ENCODE measurements at regions not wholly inside any gene's neighbourhood (a gene's known extent, or its start where the extent isn't known, plus 50 kb on each side); places are given as distances from the start of the nearest gene placed in this dataset.

DNA sequence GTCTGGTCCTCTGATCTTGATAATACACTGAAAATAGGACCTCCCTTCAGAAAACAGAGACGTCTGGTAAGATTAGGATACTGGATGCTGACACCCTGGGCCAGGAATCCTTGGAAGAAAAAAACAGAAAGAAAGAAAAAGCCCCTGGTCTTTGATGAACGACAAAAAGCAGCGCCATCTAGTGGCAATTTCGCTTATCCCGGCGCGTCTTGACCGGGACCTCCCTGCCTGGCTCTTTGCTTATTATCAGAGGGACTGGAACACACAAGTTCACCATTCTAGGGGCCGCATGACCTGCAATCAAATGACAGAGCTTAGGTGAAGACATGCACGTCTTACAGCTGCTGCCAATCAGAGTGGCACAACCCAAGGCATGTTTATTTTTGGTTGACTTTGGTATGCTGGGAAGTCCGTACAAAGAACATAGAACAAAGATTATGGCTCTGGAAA is 114.9 kb upstream of the NFIB start:
- TF ChIP-seq, protein P1, sequence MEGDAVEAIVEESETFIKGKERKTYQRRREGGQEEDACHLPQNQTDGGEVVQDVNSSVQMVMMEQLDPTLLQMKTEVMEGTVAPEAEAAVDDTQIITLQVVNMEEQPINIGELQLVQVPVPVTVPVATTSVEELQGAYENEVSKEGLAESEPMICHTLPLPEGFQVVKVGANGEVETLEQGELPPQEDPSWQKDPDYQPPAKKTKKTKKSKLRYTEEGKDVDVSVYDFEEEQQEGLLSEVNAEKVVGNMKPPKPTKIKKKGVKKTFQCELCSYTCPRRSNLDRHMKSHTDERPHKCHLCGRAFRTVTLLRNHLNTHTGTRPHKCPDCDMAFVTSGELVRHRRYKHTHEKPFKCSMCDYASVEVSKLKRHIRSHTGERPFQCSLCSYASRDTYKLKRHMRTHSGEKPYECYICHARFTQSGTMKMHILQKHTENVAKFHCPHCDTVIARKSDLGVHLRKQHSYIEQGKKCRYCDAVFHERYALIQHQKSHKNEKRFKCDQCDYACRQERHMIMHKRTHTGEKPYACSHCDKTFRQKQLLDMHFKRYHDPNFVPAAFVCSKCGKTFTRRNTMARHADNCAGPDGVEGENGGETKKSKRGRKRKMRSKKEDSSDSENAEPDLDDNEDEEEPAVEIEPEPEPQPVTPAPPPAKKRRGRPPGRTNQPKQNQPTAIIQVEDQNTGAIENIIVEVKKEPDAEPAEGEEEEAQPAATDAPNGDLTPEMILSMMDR (IDR thresholded peaks at IDR 0.05; ENCODE audit: insufficient read depth, low read length), result peak; percentile 76
- DNase-seq (ENCODE audit: low read depth), result peak; percentile 92
- H3K4me3 ChIP-seq (ENCODE audit: low read depth, low read length), result no peak overlapping the region

DNA sequence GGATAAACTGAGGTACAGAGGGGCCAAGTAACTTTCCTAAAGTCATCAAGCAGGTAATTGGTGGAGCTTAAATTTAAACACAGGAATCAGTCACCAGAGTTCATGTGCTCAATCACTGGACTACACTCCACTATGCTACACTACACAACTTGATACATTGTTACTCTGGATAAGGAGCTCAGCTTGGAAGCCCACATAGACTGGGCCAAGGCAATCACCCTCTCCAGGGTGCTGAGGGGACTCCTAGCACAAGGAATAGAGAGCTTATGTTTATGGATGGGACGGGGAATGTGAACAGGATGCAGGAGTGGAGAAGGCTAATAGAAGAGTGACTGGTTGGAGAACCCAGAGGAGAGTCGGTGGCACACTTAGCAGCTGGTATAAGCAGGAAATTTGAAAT is 113.5 kb upstream of the NFIB start:
- TF ChIP-seq, protein P1 (IDR thresholded peaks at IDR 0.05; ENCODE audit: insufficient read depth, low read length), result no peak
- H3K4me3 ChIP-seq (ENCODE audit: low read depth, low read length), result no peak overlapping the region
- no peak for DNase-seq (ENCODE audit: low read depth)

DNA sequence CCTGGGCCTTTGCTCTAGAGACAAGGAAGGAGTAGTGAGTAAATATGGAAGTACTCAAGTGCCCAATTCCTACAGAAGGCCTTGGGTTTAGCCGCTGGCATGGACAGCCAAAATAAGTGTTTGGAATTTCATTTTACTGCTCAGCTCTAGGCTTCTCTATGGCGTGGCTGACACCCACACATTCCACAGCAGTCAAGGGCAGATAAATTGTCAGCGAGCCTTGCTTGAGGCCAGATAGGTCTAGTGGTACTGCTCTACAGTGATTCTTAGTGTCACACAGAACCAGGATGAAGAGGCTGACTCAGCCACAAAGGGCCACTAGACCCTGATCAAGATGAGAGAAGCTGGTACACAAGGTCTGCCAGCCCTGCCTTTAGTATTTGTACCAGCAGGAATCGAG is 111.0 kb upstream of the NFIB start:
- H3K4me3 ChIP-seq (ENCODE audit: low read depth, low read length), result no peak overlapping the region
- DNase-seq (ENCODE audit: low read depth), result no peak
- TF ChIP-seq, protein P1 (IDR thresholded peaks at IDR 0.05; ENCODE audit: insufficient read depth, low read length), result no peak

DNA sequence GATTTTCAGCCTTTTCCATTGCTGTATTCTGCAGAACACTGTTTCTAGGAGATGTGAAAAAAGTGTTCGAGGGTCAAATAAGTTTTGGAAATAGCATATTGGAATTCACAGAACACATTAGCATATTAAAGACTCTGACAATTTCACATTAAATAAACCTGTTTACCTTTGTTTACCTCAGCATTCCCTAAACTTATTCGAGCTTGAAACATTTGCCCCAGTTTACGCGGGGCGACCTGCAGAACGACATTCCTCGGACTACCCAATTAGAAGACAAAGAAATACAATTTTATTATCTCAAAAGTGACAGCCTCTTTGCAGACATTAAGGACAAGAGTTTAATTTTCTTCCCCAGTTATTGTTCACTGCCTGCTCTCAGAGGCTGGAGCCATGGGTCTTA is 110.3 kb upstream of the NFIB start:
- H3K4me3 ChIP-seq (ENCODE audit: low read depth, low read length), result no peak overlapping the region
- TF ChIP-seq, protein P1 (IDR thresholded peaks at IDR 0.05; ENCODE audit: insufficient read depth, low read length), result no peak
- no peak for DNase-seq (ENCODE audit: low read depth)

DNA sequence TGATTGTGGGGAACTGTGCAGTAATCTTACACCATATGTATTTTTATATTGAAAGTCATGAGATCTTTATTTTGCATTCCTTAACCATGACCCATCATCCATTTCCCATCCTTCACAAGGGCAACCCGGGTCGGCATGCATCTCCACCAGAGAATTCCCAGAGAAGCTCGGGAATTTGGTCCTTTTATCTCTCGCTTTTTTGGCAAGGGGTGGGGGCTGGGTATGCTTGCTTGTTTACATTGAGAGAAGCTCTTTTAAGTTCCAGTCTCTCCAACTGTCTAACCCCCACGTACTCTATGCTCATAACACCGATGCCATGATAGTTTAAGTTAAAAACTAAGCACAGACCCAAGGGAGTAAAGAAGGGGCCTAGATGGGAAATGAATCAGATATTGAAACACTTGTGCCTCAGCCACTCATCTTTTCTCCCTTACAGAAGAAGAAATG is 109.9 kb upstream of the NFIB start:
- TF ChIP-seq, protein P1 (IDR thresholded peaks at IDR 0.05; ENCODE audit: insufficient read depth, low read length), result no peak
- no peak overlapping the region for H3K4me3 ChIP-seq (ENCODE audit: low read depth, low read length)
- peak; percentile 88 for DNase-seq (ENCODE audit: low read depth)

DNA sequence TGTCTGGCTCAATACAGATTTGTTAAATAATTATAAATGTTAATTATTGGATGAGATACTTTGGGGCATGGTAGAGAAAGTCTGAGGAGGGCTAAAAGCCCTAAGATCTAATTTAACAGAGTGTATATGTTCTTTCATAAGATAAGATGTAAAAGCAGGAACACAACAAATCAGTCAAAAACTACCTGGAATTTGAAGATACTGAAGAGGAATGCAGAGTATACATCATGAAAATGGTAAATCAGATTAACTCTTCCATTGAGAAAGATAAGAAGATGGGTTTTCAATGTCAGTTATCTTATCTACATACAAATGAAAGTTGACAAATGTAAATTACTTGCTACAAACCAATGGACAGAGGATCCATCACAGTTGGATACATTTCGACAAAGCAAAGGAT is 107.3 kb upstream of the NFIB start:
- no peak overlapping the region for H3K4me3 ChIP-seq (ENCODE audit: low read depth, low read length)
- no peak for DNase-seq (ENCODE audit: low read depth)
- TF ChIP-seq, protein P1 (IDR thresholded peaks at IDR 0.05; ENCODE audit: insufficient read depth, low read length), result no peak
